GM18519 (cell line): ENCODE measurements at regions not wholly inside any gene's neighbourhood (a gene's known extent, or its start where the extent isn't known, plus 50 kb on each side); places are given as distances from the start of the nearest gene placed in this dataset.

Experiments
- ATAC-seq: cut with Tn5 transposase; IDR thresholded peaks from one replicate; pipeline ENCODE4 v1.9.1; 2021; ENCODE audit warnings: mild to moderate bottlenecking, moderate library complexity; ENCODE audit not compliant: unreplicated experiment, low FRiP score

GRCh38 chr5:13569090-13569715 is 375.3 kb downstream of the DNAH5 start:
- no peak for ATAC-seq

DNA sequence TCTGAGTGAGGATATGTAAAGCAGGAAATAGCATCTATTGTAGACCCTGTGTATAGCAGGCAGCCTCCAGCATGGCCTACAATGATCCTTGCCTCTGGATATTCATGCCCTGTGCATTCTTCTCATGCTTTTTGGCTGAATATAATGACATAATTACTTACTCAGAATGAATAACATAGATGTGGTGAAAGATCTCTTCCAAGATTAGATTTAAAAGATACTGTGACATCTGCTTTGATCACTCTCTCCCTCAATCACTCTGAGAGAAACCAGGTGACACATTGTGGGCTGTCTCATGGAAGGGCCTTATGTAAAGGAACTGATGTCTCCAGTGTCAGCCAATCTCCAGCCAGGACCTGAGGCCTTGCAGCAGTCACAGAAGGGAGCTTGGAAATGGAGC is 376.7 kb downstream of the DNAH5 start:
- no peak for ATAC-seq

DNA sequence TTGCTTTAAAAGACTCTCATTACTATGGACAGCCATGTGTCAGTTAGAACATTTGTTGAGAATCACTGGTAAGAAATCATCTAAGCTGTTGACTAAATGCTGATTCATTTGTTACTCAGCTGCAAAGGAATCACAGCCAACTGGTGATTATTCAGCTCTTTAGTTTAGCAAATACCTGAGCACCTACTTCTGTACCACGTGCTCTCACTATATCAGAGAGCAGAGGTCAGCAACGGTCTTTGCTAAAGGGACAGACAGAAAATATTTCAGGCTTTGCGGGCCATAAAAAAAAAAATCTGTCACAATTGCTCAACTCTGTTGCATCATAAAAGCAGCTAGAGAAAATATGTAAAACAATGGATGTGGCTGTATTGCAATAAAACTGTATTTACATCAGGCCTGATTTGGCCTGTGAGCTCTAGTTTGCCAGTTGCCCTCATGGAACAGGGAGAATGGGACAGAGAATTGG is 377.6 kb downstream of the DNAH5 start:
- no peak for ATAC-seq

GRCh38 chr5:13558408-13558807 is 386.1 kb downstream of the DNAH5 start:
- ATAC-seq, result no peak

DNA sequence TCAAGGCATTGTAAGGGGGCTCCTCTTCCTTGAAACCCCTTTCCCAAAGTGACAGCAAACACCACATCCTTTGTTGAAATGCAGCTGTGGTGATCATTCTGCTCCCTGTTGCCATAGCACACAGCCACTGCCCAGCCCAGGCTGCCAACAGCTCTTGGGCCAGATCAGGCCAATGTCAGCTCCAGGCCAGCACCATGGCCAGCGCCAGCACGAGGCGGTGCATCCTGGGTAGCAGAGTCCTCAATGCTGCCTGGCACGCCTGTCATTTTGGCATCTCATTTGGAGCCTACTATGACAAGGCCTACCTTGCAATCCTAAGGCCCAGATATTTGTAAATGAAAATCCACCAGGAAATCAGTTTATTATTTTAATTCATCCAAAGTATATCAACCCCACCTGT is 390.6 kb downstream of the DNAH5 start:
- ATAC-seq, result no peak

DNA sequence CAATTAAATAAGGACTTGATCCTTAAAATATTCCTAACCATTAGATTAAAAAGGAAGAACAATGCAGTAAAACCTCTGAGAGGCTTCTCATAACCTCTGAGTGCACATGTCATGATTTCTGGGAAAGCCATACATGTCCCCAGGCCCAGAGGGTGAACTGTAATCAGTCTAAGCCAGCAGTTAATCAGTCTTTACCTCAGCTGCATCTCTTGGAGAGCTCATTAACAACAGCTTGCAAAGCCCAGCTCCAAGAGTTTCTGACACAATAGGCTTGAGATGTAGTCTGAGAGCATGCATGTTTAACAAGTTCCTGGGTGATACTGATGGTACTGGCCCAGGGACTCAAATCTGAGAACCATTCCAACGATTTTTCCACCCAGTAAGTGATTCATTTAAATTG is 392.1 kb downstream of the DNAH5 start:
- no peak for ATAC-seq

DNA sequence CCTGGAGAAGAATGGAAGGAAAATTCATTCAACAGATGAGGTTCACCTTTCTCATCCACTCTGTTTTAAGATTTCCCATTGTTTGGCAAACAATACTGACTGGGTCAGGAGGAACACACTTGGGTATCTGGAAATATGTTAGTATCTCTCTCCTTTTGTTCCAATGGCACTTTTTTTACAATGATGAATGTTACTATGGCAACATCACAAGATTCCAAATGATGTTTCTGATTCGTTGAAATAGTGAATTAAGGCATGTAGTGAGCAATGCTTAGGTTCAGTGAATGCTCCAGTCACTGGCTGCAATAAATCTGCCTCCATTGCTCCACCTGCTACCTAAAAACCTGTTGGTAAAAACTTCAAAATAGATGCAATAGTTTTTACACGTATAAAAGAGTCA is 392.8 kb downstream of the DNAH5 start:
- ATAC-seq, result no peak

DNA sequence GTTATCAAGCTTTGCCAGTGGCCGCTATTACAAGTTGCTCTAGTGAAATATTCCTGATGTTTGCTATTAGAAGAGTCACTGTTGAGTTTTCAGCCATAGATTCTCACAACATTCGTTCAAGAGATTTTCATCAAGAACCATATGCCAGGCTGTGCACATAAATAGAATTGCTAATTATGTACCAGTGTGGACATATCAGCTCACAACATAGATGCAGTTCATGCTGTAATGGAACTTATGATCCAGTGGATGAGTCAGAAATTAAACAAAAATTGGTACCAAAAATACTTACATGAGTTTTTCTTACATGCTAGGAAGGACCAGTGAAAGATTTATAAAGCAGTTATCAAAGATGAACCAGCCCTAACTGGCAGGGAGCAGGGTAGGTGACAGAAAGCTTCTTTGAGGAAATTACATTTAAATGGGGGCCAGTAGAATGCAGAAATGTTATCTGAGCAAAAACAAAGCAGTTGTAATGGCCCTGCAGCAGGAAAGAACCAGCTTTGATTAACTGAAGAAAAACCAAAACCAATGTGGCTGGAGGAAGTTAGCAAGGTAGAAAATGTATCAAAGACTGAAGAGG is 404.2 kb downstream of the DNAH5 start:
- no peak for ATAC-seq

- ATAC-seq, result no peak
Observed at GRCh38 chr5:13536933-13537332, 407.6 kb downstream of the DNAH5 start.

GRCh38 chr5:13533833-13534232 is 410.7 kb downstream of the DNAH5 start:
- no peak for ATAC-seq

- no peak for ATAC-seq
Observed at GRCh38 chr5:13529300-13529699, 415.2 kb downstream of the DNAH5 start.

- ATAC-seq, result no peak
Observed at GRCh38 chr5:13524936-13525335, 419.6 kb downstream of the DNAH5 start.

GRCh38 chr5:13519131-13519530 is 425.4 kb downstream of the DNAH5 start:
- ATAC-seq, result no peak

GRCh38 chr5:13516195-13516594 is 428.3 kb downstream of the DNAH5 start:
- no peak for ATAC-seq

DNA sequence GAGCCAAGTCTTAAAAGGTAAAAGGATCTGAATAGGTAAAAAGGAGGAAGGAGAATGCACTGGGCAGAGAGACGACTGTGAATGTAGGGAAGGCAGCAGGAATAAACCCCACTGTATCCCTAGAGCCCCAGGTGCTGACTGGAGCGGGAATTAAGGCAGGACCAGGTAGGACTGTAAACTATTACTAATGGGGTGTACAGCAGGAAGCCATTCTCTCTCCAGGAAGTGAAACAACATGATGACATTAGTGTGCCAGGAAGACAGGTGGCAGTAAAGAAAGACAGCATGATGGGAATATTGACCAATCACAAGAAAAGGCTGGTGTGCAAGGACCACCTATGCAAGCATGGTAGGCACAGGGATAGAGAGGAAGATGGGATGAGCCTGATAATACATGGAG is 433.0 kb downstream of the DNAH5 start:
- no peak for ATAC-seq

- no peak for ATAC-seq
Observed at GRCh38 chr5:13510616-13511015, 433.9 kb downstream of the DNAH5 start.

- ATAC-seq, result no peak
Observed at GRCh38 chr5:13508559-13508958, 435.9 kb downstream of the DNAH5 start.

DNA sequence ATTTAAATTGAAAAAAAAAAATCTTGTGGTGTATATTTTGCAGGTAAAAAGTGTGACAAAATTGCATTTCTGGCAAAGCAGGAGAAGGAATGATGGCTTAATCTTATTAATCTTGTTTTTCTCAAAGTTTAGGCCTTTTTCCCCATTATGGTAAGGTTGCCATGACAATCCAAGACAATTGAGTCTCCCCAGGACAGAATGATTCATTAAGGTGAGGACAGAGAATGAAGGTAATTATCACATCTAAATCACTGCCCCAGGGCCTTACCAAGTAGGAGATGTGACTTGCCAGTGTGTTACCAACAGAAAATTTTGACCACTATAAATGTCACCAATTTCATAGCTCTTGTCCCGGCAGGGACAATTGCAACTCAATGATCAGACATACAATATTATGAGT is 439.2 kb downstream of the DNAH5 start:
- ATAC-seq, result no peak

DNA sequence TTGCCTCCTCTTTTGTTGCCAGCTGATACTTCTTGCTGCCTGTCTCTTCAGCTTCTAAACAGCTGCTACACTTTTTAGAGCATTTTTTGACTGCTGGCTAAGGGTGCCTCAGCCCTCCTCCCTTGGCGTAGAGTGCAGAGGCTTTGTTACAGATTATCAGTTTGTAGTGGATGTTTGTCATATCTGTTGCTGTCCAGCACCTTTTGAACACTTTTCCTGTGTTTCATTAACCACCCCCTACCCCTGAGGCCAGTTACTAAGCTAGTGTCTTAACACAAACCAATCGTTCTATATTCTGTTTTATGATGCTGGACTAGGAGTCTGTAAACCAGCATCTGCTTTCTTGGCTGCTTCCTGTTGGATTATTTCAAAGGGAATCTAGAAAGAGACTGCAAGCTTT is 441.5 kb downstream of the DNAH5 start:
- no peak for ATAC-seq

DNA sequence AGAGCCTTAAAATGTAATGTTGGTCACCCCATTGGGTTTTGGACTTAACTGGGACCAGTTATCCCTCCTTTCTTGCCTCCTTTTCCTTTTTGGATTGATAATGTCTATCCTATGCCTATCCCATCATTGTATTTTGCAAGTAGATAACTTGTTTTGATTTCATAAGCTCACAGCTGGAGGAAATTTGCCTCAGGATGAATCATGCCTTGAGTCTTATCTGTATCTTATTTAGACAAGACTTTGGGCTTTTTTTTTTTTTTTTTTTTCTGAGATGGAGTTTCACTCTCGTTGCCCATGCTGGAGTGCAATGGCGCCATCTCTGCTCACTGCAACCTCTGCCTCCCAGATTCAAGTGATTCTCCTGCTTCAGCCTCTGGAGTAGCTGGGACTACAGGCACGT is 443.3 kb downstream of the DNAH5 start:
- ATAC-seq, result no peak

GRCh38 chr5:13498279-13498678 is 446.2 kb downstream of the DNAH5 start:
- ATAC-seq, result no peak

DNA sequence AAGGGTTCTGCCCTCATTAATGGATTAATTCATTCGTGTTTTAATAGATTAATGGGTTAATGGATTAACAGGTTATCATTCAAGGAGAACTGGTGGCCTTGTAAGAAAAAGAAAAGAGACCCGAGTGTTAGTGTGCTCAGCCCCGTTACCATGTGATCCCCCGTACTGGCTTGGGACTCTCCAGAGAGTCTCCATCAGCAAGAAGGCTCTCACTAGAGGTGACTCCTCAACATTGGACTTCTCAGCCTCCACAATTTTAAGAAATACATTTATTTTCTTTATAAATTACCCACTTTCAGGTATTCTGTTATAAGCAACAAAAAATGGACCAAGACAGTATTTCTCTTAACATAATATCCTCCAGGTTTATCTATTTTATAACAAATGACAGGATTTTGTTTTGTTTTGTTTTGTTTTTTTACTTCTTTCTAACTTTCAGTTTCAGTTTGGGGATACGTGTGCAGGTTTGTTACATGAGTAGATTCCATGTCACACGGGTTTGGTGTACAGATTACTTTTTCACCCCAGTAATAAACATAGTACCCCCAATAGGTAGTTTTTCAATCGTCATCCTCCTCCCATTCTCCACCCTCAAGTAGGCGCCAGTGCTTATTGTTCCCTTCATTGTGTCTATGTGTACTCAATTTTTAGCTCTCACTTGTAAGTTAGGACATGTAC is 456.1 kb downstream of the DNAH5 start:
- no peak for ATAC-seq
